Gastrocnemius medialis (tissue), 4 donors: ENCODE measurements at regions not wholly inside any gene's neighbourhood (a gene's known extent, or its start where the extent isn't known, plus 50 kb on each side); places are given as distances from the start of the nearest gene placed in this dataset.

Experiments used
- ATAC-seq, 2 donors: fragments of 150-250 bp; one replicate each; pipeline ENCODE4 v1.9.1; 2016
- DNase-seq, 2 donors: peaks; one replicate each; pipeline ENCODE4 v3.0.0-alpha.2; 2019
- H3K27ac ChIP-seq, 4 donors: fragments of 200-600 bp; sonication (generic); 1 replicate in 1 of 4; 2 replicates in 3 of 4; pipeline ENCODE4 v1.5.1; 2016 to 2018; ENCODE audit warnings: mild to moderate bottlenecking in 2 of 4, moderate library complexity in 1 of 4
- H3K27me3 ChIP-seq, 3 donors: fragments of 200-600 bp; sonication (generic) in 2 of 3; 1 replicate in 1 of 3; 2 replicates in 2 of 3; pipeline versions ENCODE4 v1.5.1 to v1.6.0; 2016 to 2019; ENCODE audit warnings: mild to moderate bottlenecking in 1 of 3, moderate library complexity in 1 of 3
- H3K36me3 ChIP-seq, 2 donors: fragments of 200-600 bp; sonication (generic) in 1 of 2; one replicate each; pipeline ENCODE4 v1.5.1; 2017 to 2018
- H3K4me1 ChIP-seq, 2 donors: fragments of 200-600 bp; sonication (generic) in 1 of 2; one replicate each; pipeline ENCODE4 v1.5.1; 2016 to 2017; ENCODE audit warnings: mild to moderate bottlenecking in 2 of 2
- H3K4me3 ChIP-seq, 4 donors: fragments of 200-600 bp; sonication (generic) in 3 of 4; 1 replicate in 1 of 4; 2 replicates in 3 of 4; pipeline ENCODE4 v1.5.1; 2016 to 2019; ENCODE audit warnings: mild to moderate bottlenecking in 2 of 4
- H3K9me3 ChIP-seq, 3 donors: fragments of 200-600 bp; sonication (generic) in 2 of 3; 1 replicate in 1 of 3; 2 replicates in 2 of 3; pipeline ENCODE4 v1.5.1; 2016 to 2019
- POLR2A ChIP-seq, 2 donors: fragments of 450-650 bp; IDR thresholded peaks; one replicate each; pipeline ENCODE4 v1.6.1; 2017; ENCODE audit warnings: antibody characterized with exemption in 2 of 2, mild to moderate bottlenecking in 2 of 2, moderate library complexity in 2 of 2
- in situ Hi-C, 4 donors: fragments of 200-750 bp; cut with MboI; loops; one replicate each; pipeline versions ENCODE4 v1.15.0 to v1.8.0; 2017; ENCODE audit warnings: low sequenced_read_pairs in 4 of 4
- intact Hi-C: fragments of 100-400 bp; cut with DNase I; formaldehyde crosslinking; loops from one replicate; pipeline ENCODE4 v1.15.1; 2023; ENCODE audit warnings: low total_unique reads
- TF ChIP-seq, protein P1 (sequence below), 5 experiments: fragments of 450-650 bp in 3 of 5; fragments of 200-600 bp in 2 of 5; sonication (generic) in 2 of 5; IDR thresholded peaks in 4 of 5; conservative IDR thresholded peaks in 1 of 5; 1 replicate in 4 of 5; 2 replicates in 1 of 5; pipeline ENCODE4 v1.5.1; 2016 to 2019; ENCODE audit warnings: antibody characterized with exemption in 5 of 5, mild to moderate bottlenecking in 3 of 5, moderate library complexity in 3 of 5

DNA sequence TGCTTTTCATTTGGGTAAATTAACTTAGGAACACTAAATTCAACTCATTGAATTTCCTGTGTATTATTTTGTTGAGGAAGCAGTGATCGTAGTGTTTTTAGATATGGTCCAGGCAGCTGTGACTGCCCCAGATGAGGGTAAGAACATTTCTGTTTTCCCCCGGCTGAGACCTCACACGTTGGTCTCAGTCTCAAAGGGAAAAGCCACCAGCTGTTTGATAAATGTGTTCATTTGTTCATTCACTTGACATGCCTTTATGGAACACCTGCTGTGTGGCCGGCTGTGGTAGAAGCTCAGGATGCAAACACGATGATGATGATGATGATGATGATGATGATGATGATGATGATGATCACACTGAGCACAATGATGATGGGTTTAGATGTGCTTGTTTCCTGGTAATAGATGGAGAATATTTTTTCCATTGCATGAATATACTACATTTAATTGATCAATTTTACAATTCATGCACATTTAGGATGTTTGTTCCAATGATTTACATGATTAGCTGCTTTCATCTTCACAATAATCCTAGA lies 125.6 kb upstream of the ZNF32 start:
- no peaks in the 10 kb centered on the region for H3K4me1 ChIP-seq
- no peak for DNase-seq
- H3K27me3 ChIP-seq = no peaks in the 10 kb centered on the region
- TF ChIP-seq, protein P1, sequence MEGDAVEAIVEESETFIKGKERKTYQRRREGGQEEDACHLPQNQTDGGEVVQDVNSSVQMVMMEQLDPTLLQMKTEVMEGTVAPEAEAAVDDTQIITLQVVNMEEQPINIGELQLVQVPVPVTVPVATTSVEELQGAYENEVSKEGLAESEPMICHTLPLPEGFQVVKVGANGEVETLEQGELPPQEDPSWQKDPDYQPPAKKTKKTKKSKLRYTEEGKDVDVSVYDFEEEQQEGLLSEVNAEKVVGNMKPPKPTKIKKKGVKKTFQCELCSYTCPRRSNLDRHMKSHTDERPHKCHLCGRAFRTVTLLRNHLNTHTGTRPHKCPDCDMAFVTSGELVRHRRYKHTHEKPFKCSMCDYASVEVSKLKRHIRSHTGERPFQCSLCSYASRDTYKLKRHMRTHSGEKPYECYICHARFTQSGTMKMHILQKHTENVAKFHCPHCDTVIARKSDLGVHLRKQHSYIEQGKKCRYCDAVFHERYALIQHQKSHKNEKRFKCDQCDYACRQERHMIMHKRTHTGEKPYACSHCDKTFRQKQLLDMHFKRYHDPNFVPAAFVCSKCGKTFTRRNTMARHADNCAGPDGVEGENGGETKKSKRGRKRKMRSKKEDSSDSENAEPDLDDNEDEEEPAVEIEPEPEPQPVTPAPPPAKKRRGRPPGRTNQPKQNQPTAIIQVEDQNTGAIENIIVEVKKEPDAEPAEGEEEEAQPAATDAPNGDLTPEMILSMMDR (IDR thresholded peaks at IDR 0.05 in 4 of 5, conservative IDR thresholded peaks at IDR 0.05 in 1 of 5) = no peak
- TF ChIP-seq POLR2A (IDR thresholded peaks at IDR 0.05) = no peak
- intact Hi-C loops = no loop called here
- H3K36me3 ChIP-seq = no peaks in the 10 kb centered on the region
- ATAC-seq = no peak
- no peaks in the 10 kb centered on the region for H3K9me3 ChIP-seq
- in situ Hi-C loops = no loop called here
- H3K4me3 ChIP-seq = no peak overlapping the region
- H3K27ac ChIP-seq = no peak overlapping the region

DNA sequence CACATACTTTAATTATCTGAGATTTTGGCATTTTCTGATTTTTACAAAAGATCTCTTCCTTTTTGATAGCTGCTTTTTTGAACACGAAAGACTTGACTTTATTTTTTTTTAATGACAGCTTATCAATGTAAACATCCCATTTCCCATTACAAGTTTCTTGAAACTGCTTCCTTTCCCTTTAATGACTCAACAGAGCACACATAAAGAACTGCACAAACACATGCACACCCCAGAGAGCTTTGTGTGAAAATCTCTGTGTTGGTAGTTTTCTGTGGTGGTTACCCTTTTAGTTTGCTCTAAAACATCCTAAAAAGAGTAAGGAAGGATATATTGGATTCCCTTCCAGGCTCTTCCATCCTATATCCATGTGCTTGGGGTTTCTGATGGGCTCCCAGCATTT lies 125.1 kb upstream of the ZNF32 start:
- Histone ChIP-seq H3K9me3 (no peaks in the 10 kb centered on the region), H3K36me3 (no peaks in the 10 kb centered on the region)

DNA sequence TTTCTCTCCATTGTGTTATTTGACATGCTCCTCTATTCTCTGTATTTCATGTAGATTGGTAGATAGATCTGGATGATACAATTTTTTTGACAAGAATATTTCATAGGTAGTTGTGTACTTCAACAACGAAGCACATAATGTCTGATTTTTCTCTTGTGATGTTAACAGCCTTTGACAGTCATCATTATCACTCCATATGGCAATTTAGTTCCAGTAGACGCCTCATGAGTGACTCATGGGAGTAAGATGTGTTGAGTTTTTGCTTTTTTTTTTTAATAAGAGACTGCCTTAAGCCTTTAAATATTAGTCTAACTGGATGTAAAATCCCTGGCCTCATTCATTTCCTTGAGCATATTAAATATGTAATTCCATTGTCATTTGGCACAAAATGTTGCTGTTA lies 123.5 kb upstream of the ZNF32 start:
- H3K9me3 ChIP-seq = no peaks in the 10 kb centered on the region
- TF ChIP-seq POLR2A (IDR thresholded peaks at IDR 0.05) = no peak
- TF ChIP-seq, protein P1 (IDR thresholded peaks at IDR 0.05 in 4 of 5, conservative IDR thresholded peaks at IDR 0.05 in 1 of 5) = no peak
- H3K4me1 ChIP-seq = no peaks in the 10 kb centered on the region
- H3K4me3 ChIP-seq = no peak overlapping the region
- ATAC-seq = no peak
- H3K36me3 ChIP-seq = no peaks in the 10 kb centered on the region
- intact Hi-C loops (no loop called here), in situ Hi-C loops (no loop called here)
- H3K27ac ChIP-seq = no peak overlapping the region
- H3K27me3 ChIP-seq = no peaks in the 10 kb centered on the region
- DNase-seq = no peak

More for the DNA sequence above, 125.1 kb upstream of the ZNF32 start:
- no peak overlapping the region for H3K4me3 ChIP-seq
- in situ Hi-C loops (no loop called here), intact Hi-C loops (no loop called here)
- ATAC-seq = no peak
- TF ChIP-seq POLR2A (IDR thresholded peaks at IDR 0.05) = no peak
- TF ChIP-seq, protein P1 (IDR thresholded peaks at IDR 0.05 in 4 of 5, conservative IDR thresholded peaks at IDR 0.05 in 1 of 5) = no peak
- no peaks in the 10 kb centered on the region for H3K4me1 ChIP-seq
- H3K27ac ChIP-seq = no peak overlapping the region
- no peak for DNase-seq
- no peaks in the 10 kb centered on the region for H3K27me3 ChIP-seq

DNA sequence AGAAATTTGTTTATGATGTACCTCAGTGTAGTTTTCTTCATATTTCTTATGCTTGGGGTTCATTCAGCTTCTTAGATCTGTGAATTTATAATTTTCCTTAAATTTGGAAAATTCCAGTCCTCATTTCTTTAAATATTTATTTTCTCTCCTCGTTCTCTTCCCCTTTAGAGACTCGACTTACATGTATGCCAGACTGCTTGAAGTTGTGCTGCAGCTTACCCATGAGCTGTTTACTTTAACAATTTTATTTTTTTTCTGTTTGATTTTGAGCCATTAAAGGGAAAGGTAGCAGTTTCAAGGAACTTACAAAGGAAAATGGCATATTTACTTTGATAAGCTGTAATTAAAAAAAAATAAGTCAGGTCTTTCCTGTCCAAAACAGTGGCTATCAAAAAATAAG lies 123.0 kb upstream of the ZNF32 start:
- DNase-seq = no peak
- in situ Hi-C loops = no loop called here
- intact Hi-C loops = no loop called here

More for the DNA sequence above, 123.0 kb upstream of the ZNF32 start:
- H3K4me1 ChIP-seq = no peaks in the 10 kb centered on the region
- TF ChIP-seq, protein P1 (IDR thresholded peaks at IDR 0.05 in 4 of 5, conservative IDR thresholded peaks at IDR 0.05 in 1 of 5) = no peak
- no peak for TF ChIP-seq POLR2A (IDR thresholded peaks at IDR 0.05)
- ATAC-seq = no peak
- H3K36me3 ChIP-seq = no peaks in the 10 kb centered on the region
- no peaks in the 10 kb centered on the region for H3K9me3 ChIP-seq
- no peaks in the 10 kb centered on the region for H3K27me3 ChIP-seq
- H3K27ac ChIP-seq = no peak overlapping the region
- H3K4me3 ChIP-seq = no peak overlapping the region
